ENCODE measurements at regions not wholly inside any gene's neighbourhood (a gene's known extent, or its start where the extent isn't known, plus 50 kb on each side); places are given as distances from the start of the nearest gene placed in this dataset.
A peak's percentile ranks its signal among the peaks of the same experiment; 100 is the strongest.

DNA sequence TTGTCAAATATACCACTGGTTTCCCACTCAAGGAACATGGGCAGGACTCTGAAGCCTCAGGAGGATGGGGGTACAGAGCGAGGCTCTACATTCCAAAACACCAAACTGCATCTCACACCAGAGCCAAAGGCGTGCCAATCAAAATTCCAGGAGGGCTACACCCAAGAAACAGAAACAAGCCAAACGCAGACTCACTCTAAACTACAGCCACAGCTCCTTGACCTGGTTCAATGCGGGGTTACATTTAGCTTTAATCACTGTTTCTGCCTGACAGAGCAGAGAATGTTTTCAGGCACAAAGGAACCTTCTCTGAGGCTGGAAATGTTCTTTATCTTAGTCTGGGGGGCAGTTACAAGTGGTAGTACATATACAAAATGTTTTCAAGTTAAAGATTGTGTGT is 2121.5 kb upstream of the AGA start:
- intact Hi-C loops (cut with micrococcal nuclease) (no loop called here), in situ Hi-C loops (cut with MboI; ENCODE audit: low sequenced_read_pairs) (no loop called here), dilution Hi-C loops (cut with HindIII; ENCODE audit: low sequenced_read_pairs, unreplicated experiment) (no loop called here)
- H4K20me1 ChIP-seq (ENCODE audit: insufficient read depth, low read length), result no peaks in the 10 kb centered on the region
- no peak overlapping the region for H2AK9ac ChIP-seq (replicated peaks; ENCODE audit: low read depth, low read length, poor library complexity)
- no peak overlapping the region for H3K9ac ChIP-seq (ENCODE audit: low read depth, low read length)
- H3K14ac ChIP-seq (replicated peaks; ENCODE audit: low read depth, low read length), result no peak overlapping the region
- H3K9me3 ChIP-seq (ENCODE audit: control insufficient read depth, insufficient read depth, low read length), result no peaks in the 10 kb centered on the region
- H4K5ac ChIP-seq (ENCODE audit: low read depth, low read length), result no peak overlapping the region
- no peak overlapping the region for H2AK5ac ChIP-seq (ENCODE audit: low read depth, low read length)
- ChIA-PET POLR2A (ENCODE audit: unreplicated experiment) (no interaction called here), CTCF (interaction anchor here (1.1 kb wide), 1 partner anchor 19 kb away, joined by 3 read pairs; no protein-coding TSS in a partner anchor)
- no TSS peak for BruUV-seq (replicated peaks)
- no peaks in the 10 kb centered on the region for H3K27me3 ChIP-seq (ENCODE audit: control insufficient read depth, insufficient read depth, low read length)
- H2AFZ ChIP-seq (replicated peaks; ENCODE audit: low read length, poor library complexity), result peak overlapping the region; percentile 56
- DNase-seq (no peak), ATAC-seq (ENCODE audit: low read depth) (no peak)
- no peak overlapping the region for H3K4me2 ChIP-seq (ENCODE audit: low read depth, low read length)
- no peak overlapping the region for H2BK5ac ChIP-seq (ENCODE audit: low read depth, low read length, poor library complexity, severe bottlenecking)
- no peaks in the 10 kb centered on the region for H3K4me1 ChIP-seq (ENCODE audit: control insufficient read depth, insufficient read depth, low read length)
- no peak overlapping the region for H3K4me3 ChIP-seq (ENCODE audit: insufficient read depth, low read depth, low read length)
- no peak overlapping the region for H2BK120ac ChIP-seq (ENCODE audit: low read depth, low read length)
- no peaks in the 10 kb centered on the region for H3K79me1 ChIP-seq (ENCODE audit: low read depth in 1 of 2, low read length in 2 of 2)
- no peaks in the 10 kb centered on the region for H3K9me1 ChIP-seq (ENCODE audit: insufficient read depth, low read length)
- H3K27ac ChIP-seq (ENCODE audit: insufficient read depth, low read length), result no peak overlapping the region
- TF ChIP-seq RCOR1 (IDR thresholded peaks at IDR 0.05; ENCODE audit: insufficient replicate concordance, low read length) (no peak), NFE2L2 (IDR thresholded peaks at IDR 0.05; ENCODE audit: low read depth, low read length) (no peak), RFX5 (IDR thresholded peaks at IDR 0.05; ENCODE audit: low read depth, low read length) (no peak), RAD21 (IDR thresholded peaks at IDR 0.05; ENCODE audit: low read length) (no peak), MAZ (IDR thresholded peaks at IDR 0.05; ENCODE audit: borderline replicate concordance, low read depth, low read length) (no peak), SMC3 (IDR thresholded peaks at IDR 0.05; ENCODE audit: low read depth, low read length) (no peak), MXI1 (IDR thresholded peaks at IDR 0.05; ENCODE audit: borderline replicate concordance, low read depth, low read length) (no peak), CHD1 (IDR thresholded peaks at IDR 0.05; ENCODE audit: low read depth, low read length) (no peak), CEBPB (IDR thresholded peaks at IDR 0.05; ENCODE audit: low read depth, low read length) (no peak), POLR2A (IDR thresholded peaks at IDR 0.05; ENCODE audit: low read depth, low read length) (no peak), BHLHE40 (IDR thresholded peaks at IDR 0.05; ENCODE audit: low read depth, low read length) (no peak), MAFK (IDR thresholded peaks at IDR 0.05; ENCODE audit: low read depth, low read length) (no peak), USF2 (IDR thresholded peaks at IDR 0.05; ENCODE audit: low read depth, low read length) (no peak), ELK1 (IDR thresholded peaks at IDR 0.05; ENCODE audit: borderline replicate concordance, low read depth, low read length) (no peak), FOS (IDR thresholded peaks at IDR 0.05; ENCODE audit: low read depth, low read length) (no peak)
- TF ChIP-seq, protein P1, sequence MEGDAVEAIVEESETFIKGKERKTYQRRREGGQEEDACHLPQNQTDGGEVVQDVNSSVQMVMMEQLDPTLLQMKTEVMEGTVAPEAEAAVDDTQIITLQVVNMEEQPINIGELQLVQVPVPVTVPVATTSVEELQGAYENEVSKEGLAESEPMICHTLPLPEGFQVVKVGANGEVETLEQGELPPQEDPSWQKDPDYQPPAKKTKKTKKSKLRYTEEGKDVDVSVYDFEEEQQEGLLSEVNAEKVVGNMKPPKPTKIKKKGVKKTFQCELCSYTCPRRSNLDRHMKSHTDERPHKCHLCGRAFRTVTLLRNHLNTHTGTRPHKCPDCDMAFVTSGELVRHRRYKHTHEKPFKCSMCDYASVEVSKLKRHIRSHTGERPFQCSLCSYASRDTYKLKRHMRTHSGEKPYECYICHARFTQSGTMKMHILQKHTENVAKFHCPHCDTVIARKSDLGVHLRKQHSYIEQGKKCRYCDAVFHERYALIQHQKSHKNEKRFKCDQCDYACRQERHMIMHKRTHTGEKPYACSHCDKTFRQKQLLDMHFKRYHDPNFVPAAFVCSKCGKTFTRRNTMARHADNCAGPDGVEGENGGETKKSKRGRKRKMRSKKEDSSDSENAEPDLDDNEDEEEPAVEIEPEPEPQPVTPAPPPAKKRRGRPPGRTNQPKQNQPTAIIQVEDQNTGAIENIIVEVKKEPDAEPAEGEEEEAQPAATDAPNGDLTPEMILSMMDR (conservative IDR thresholded peaks at IDR 0.05; ENCODE audit: low read depth, low read length), result no peak
- H2BK20ac ChIP-seq (ENCODE audit: low read depth, low read length), result no peak overlapping the region
- H3K23ac ChIP-seq (ENCODE audit: low read depth, low read length), result no peak overlapping the region
- H2BK15ac ChIP-seq (ENCODE audit: low read depth, low read length), result no peak overlapping the region
- H3K18ac ChIP-seq (ENCODE audit: low read depth, low read length), result no peak overlapping the region
- no peak overlapping the region for H4K91ac ChIP-seq (ENCODE audit: insufficient read depth, low read depth, low read length)
- no peaks in the 10 kb centered on the region for H3K36me3 ChIP-seq (ENCODE audit: control insufficient read depth, insufficient read depth, low read length)
- no CpG with 5 or more reads among the region's 4 CpGs for WGBS, 2 experiments (ENCODE audit: extremely low coverage in 2 of 2, insufficient read length in 1 of 2)
- no peak overlapping the region for H4K8ac ChIP-seq (ENCODE audit: low read depth in 2 of 2, low read length in 2 of 2)
- H3K4ac ChIP-seq (ENCODE audit: low read depth, low read length), result no peak overlapping the region
- no peak overlapping the region for H3K56ac ChIP-seq (ENCODE audit: extremely low read depth, insufficient read depth, low read length)

All from IMR-90 (cell line).